GM12865 (cell line): ENCODE measurements at regions not wholly inside any gene's neighbourhood (a gene's known extent, or its start where the extent isn't known, plus 50 kb on each side); places are given as distances from the start of the nearest gene placed in this dataset.
A peak's percentile ranks its signal among the peaks of the same experiment; 100 is the strongest.

Experiments
- DNase-seq: peaks from one replicate; pipeline ENCODE4 v3.0.0; 2010; ENCODE audit warnings: low read depth
- H3K4me3 ChIP-seq: 2 replicates; pipeline ENCODE4 v1.5.1; 2011; ENCODE audit warnings: mild to moderate bottlenecking, low read depth, low read length, control low read depth
- TF ChIP-seq, protein P1 (sequence below): IDR thresholded peaks from 2 replicates; pipeline ENCODE4 v1.5.1; 2011; ENCODE audit warnings: low read length, control low read depth, low read depth, inconsistent platforms; ENCODE audit not compliant: insufficient read depth; ENCODE audit errors: missing control alignments

DNA sequence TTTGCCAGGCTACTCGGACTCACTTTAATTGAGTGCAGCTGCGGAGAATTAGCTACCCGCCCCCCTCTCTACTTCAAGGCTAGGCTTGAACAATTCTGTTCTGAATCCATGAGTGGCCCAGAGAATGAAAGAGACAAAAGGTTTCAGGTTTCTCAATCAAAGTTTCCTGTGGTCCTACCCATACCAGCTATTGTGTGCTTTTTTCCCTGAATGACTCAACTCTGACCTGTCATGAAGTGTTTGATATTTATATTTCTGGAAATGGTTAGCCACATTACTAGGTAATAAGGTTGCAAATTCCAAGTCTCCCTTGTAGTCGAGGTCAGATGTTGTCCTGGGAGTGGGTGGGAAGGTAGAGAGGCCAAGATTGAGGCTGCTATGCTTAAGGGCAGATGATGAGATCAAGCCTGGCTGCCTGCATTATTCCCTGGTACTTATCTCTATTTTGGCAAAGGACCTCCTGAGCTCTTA is 392.7 kb upstream of the TBL1XR1 start:
- TF ChIP-seq, protein P1, sequence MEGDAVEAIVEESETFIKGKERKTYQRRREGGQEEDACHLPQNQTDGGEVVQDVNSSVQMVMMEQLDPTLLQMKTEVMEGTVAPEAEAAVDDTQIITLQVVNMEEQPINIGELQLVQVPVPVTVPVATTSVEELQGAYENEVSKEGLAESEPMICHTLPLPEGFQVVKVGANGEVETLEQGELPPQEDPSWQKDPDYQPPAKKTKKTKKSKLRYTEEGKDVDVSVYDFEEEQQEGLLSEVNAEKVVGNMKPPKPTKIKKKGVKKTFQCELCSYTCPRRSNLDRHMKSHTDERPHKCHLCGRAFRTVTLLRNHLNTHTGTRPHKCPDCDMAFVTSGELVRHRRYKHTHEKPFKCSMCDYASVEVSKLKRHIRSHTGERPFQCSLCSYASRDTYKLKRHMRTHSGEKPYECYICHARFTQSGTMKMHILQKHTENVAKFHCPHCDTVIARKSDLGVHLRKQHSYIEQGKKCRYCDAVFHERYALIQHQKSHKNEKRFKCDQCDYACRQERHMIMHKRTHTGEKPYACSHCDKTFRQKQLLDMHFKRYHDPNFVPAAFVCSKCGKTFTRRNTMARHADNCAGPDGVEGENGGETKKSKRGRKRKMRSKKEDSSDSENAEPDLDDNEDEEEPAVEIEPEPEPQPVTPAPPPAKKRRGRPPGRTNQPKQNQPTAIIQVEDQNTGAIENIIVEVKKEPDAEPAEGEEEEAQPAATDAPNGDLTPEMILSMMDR, result no peak
- DNase-seq, result peak; percentile 64
- H3K4me3 ChIP-seq, result no peak overlapping the region

GRCh38 chr3:177590826-177591225 is 393.5 kb upstream of the TBL1XR1 start:
- no peak overlapping the region for H3K4me3 ChIP-seq
- DNase-seq, result no peak
- TF ChIP-seq, protein P1, result no peak

DNA sequence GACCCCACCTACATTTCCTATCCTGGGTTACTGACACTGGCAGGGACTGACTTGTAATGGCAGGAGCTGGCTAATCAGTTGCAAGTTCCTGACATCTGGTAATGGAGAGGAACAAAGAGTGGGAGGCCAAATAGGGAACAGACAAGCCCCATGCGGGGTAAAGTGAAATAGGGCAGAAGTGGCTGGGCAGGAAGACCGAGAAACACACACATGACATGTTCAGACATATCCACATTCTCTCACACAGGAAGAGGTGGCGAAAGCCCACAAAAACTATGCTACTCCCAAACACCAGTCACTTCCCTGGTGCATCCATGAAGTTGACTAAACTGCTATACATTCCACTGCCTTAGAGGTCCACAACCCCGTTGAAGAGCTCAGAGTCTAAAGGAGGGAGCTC is 394.1 kb upstream of the TBL1XR1 start:
- DNase-seq, result peak; percentile 35
- H3K4me3 ChIP-seq, result no peak overlapping the region
- TF ChIP-seq, protein P1, result no peak

DNA sequence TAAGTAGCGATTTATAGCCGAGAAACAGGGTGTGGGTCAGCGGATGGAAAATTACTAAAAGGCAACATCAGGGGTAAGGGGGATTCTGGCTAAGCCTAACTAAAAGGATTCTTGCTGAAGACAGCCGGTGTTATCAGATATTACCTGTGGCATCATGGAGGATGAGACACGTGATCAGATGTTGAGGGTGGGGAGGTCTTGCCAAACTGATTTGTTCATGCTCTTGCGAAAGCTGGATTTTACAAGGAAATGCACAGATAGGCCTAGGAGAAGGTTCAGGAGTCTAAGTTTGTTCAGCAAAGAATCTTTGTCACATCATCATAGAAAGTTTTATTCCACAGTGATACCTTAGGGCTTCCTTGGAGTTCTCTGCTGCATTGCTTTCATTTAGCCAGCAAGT is 396.8 kb upstream of the TBL1XR1 start:
- TF ChIP-seq, protein P1, result no peak
- no peak for DNase-seq
- H3K4me3 ChIP-seq, result no peak overlapping the region

DNA sequence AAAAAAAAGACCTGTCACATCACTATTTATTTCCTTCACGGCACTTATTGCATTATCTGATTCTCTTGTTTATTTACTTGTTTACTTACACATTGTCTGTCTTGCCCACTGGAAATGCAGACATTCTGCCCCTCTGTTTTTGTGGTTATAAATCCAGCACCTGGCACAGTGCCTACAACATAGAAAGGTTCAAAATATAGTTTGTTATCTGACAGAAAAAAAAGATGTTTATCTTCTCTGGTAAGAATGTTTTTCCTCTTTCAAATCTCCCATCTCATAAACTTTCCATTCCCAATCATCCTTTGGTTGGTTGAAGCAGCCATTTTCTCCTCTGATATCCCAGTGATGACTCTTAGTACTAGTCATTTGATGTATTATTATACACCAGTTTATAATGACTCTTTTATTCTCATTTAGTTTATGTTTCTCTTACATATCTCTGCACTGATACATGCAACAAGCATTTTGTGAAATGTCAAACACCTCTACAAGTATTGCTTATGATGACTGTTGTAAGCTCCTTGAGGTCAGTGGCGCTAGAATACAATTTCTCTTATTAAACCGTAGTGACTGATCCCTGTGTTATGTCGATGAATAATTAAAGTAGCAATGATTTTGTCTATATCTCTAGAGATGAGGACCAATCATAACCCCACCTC is 398.4 kb upstream of the TBL1XR1 start:
- no peak for DNase-seq

DNA sequence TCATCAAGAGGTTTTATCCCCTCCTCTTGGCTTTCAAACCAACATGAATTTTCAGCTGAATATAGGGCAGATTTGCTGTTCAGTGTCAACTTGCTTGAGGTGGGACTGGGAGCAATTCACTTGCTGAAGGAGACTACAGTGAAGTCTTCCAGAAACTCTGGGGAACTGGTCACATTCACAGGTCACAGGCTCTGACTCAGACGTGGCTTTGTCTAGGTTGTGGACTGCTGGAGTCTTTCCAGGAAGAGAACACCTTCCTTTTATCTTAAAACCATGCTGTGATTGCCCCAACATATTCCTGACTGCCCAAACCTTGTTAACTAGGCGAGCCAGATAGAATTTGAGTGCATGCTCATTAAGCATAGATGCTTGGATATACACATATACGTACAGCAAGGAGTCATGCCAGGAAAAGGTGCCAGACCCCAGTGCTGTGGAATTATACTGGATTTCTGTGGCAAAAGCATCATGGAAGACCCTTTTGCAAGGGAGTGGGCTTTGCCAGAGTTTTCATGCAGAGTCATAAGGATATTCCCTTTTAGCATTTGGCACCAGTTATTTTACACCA is 399.1 kb upstream of the TBL1XR1 start:
- TF ChIP-seq, protein P1, result no peak
- no peak overlapping the region for H3K4me3 ChIP-seq

More for the DNA sequence above, 398.4 kb upstream of the TBL1XR1 start:
- TF ChIP-seq, protein P1, result no peak
- H3K4me3 ChIP-seq, result no peak overlapping the region

GRCh38 chr3:177596816-177597271 is 399.6 kb upstream of the TBL1XR1 start:
- TF ChIP-seq, protein P1, result no peak
- no peak overlapping the region for H3K4me3 ChIP-seq
- DNase-seq, result no peak

More for the DNA sequence above, 399.1 kb upstream of the TBL1XR1 start:
- DNase-seq, result no peak
